Epithelial cell of esophagus (primary cell): ENCODE measurements at regions not wholly inside any gene's neighbourhood (a gene's known extent, or its start where the extent isn't known, plus 50 kb on each side); places are given as distances from the start of the nearest gene placed in this dataset.
A peak's percentile ranks its signal among the peaks of the same experiment; 100 is the strongest.

ENCODE experiments used
- DNase-seq: peaks from one replicate; pipeline ENCODE4 v3.0.0; 2010; ENCODE audit warnings: low read depth
- H3K4me3 ChIP-seq: 2 replicates; pipeline ENCODE4 v1.5.1; 2011; ENCODE audit warnings: mild to moderate bottlenecking, low read length, control low read depth
- CTCF ChIP-seq: IDR thresholded peaks from 2 replicates; pipeline ENCODE4 v1.5.1; 2011; ENCODE audit warnings: low read depth, mild to moderate bottlenecking, low read length, control low read depth, inconsistent platforms; ENCODE audit not compliant: insufficient read depth; ENCODE audit errors: missing control alignments

- no peak for DNase-seq
- H3K4me3 ChIP-seq: no peak overlapping the region
- no peak for TF ChIP-seq CTCF
Measured at GRCh38 chr10:10591715-10592341, 425.8 kb upstream of the CELF2 start.

- no peak for DNase-seq
- no peak overlapping the region for H3K4me3 ChIP-seq
- TF ChIP-seq CTCF: no peak
Measured at GRCh38 chr10:10596256-10596655, 421.4 kb upstream of the CELF2 start.

- no peak overlapping the region for H3K4me3 ChIP-seq
- TF ChIP-seq CTCF: no peak
- DNase-seq: no peak
Measured at GRCh38 chr10:10598297-10598696, 419.4 kb upstream of the CELF2 start.

GRCh38 chr10:10600004-10600403 lies 417.7 kb upstream of the CELF2 start:
- no peak for TF ChIP-seq CTCF
- DNase-seq: no peak
- no peak overlapping the region for H3K4me3 ChIP-seq

- no peak for TF ChIP-seq CTCF
- H3K4me3 ChIP-seq: no peak overlapping the region
- peak; percentile 34 for DNase-seq
Measured at GRCh38 chr10:10605551-10606081, 412.1 kb upstream of the CELF2 start.

- no peak for TF ChIP-seq CTCF
- no peak overlapping the region for H3K4me3 ChIP-seq
- peak; percentile 27 for DNase-seq
Measured at GRCh38 chr10:10609379-10609955, 408.2 kb upstream of the CELF2 start.

- H3K4me3 ChIP-seq: no peak overlapping the region
- no peak for DNase-seq
- no peak for TF ChIP-seq CTCF
Measured at GRCh38 chr10:10610171-10610570, 407.5 kb upstream of the CELF2 start.
